ENCODE measurements at regions not wholly inside any gene's neighbourhood (a gene's known extent, or its start where the extent isn't known, plus 50 kb on each side); places are given as distances from the start of the nearest gene placed in this dataset.
A peak's percentile ranks its signal among the peaks of the same experiment; 100 is the strongest.

- DNase-seq (ENCODE audit: low read depth, low spot score), result no peak
These were observed 189.0 kb downstream of the VGLL3 start for GRCh38 chr3:86801921-86802320.

GRCh38 chr3:86801066-86801465, 189.9 kb downstream of the VGLL3 start:
- no peak for DNase-seq (ENCODE audit: low read depth, low spot score)
- in situ Hi-C loops (cut with HindIII; ENCODE audit: low pct_unique_long_range_greater_than_20kb, low sequenced_read_pairs), result no loop called here

More at GRCh38 chr3:86801921-86802320, 189.0 kb downstream of the VGLL3 start:
- in situ Hi-C loops (cut with HindIII; ENCODE audit: low pct_unique_long_range_greater_than_20kb, low sequenced_read_pairs), result no loop called here

GRCh38 chr3:86800116-86800515, 190.8 kb downstream of the VGLL3 start:
- DNase-seq (ENCODE audit: low read depth, low spot score), result no peak
- in situ Hi-C loops (cut with HindIII; ENCODE audit: low pct_unique_long_range_greater_than_20kb, low sequenced_read_pairs), result no loop called here

GRCh38 chr3:86797946-86798345, 193.0 kb downstream of the VGLL3 start:
- no peak for DNase-seq (ENCODE audit: low read depth, low spot score)
- in situ Hi-C loops (cut with HindIII; ENCODE audit: low pct_unique_long_range_greater_than_20kb, low sequenced_read_pairs), result no loop called here

- DNase-seq (ENCODE audit: low read depth, low spot score), result peak; percentile 8
- in situ Hi-C loops (cut with HindIII; ENCODE audit: low pct_unique_long_range_greater_than_20kb, low sequenced_read_pairs), result no loop called here
These were observed 196.4 kb downstream of the VGLL3 start for GRCh38 chr3:86794361-86795065.

- peak; percentile 94 for DNase-seq (ENCODE audit: low read depth, low spot score)
- in situ Hi-C loops (cut with HindIII; ENCODE audit: low pct_unique_long_range_greater_than_20kb, low sequenced_read_pairs), result no loop called here
These were observed 197.2 kb downstream of the VGLL3 start for GRCh38 chr3:86793786-86794185.

DNA sequence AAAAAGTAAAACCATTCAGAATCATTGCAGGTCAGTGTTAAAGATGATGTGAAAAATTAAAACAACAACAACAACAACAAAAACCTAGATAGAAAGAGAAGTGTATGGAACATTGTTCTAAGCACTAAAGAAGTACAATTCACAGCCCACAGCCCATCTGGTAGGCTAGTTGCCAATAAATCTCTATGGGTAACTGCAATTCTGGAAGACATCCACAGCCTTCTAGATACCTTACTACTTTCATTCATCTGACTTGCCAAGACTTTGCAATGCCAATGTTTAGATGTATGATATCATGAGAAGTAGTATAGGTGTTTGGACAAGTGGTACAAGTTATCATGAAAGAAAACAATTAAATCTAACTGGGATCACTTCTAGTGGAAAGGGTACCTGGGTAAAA, 198.6 kb downstream of the VGLL3 start:
- in situ Hi-C loops (cut with HindIII; ENCODE audit: low pct_unique_long_range_greater_than_20kb, low sequenced_read_pairs), result no loop called here
- DNase-seq (ENCODE audit: low read depth, low spot score), result no peak

- in situ Hi-C loops (cut with HindIII; ENCODE audit: low pct_unique_long_range_greater_than_20kb, low sequenced_read_pairs), result no loop called here
- no peak for DNase-seq (ENCODE audit: low read depth, low spot score)
These were observed 199.9 kb downstream of the VGLL3 start for GRCh38 chr3:86790884-86791549.

DNA sequence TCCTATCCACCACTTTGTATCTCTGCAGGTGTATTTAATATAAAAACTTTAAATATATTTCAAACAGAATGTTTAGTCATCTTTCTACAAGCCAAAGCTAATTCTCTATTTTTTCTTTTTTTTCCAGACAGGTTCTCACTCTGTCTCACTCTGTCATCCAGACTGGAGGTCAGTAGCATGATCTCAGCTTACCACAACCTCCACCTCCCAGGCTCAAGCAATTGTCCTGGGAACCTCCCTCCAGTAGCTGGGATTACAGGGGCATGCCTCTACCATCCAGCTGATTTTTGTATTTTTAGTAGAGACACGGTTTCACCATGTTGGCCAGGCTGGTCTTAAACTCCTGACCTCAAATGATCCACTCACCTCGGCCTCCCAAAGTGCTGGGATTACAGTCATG, 202.6 kb downstream of the VGLL3 start:
- in situ Hi-C loops (cut with HindIII; ENCODE audit: low pct_unique_long_range_greater_than_20kb, low sequenced_read_pairs), result no loop called here
- DNase-seq (ENCODE audit: low read depth, low spot score), result no peak

- peak; percentile 20 for DNase-seq (ENCODE audit: low read depth, low spot score)
- in situ Hi-C loops (cut with HindIII; ENCODE audit: low pct_unique_long_range_greater_than_20kb, low sequenced_read_pairs), result no loop called here
These were observed 203.9 kb downstream of the VGLL3 start for GRCh38 chr3:86787091-86787490.

- in situ Hi-C loops (cut with HindIII; ENCODE audit: low pct_unique_long_range_greater_than_20kb, low sequenced_read_pairs), result no loop called here
- peak; percentile 53 for DNase-seq (ENCODE audit: low read depth, low spot score)
These were observed 205.6 kb downstream of the VGLL3 start for GRCh38 chr3:86785386-86785785.

- no peak for DNase-seq (ENCODE audit: low read depth, low spot score)
- in situ Hi-C loops (cut with HindIII; ENCODE audit: low pct_unique_long_range_greater_than_20kb, low sequenced_read_pairs), result no loop called here
These were observed 208.1 kb downstream of the VGLL3 start for GRCh38 chr3:86782866-86783265.

GRCh38 chr3:86782286-86782685, 208.7 kb downstream of the VGLL3 start:
- no peak for DNase-seq (ENCODE audit: low read depth, low spot score)
- in situ Hi-C loops (cut with HindIII; ENCODE audit: low pct_unique_long_range_greater_than_20kb, low sequenced_read_pairs), result no loop called here

- in situ Hi-C loops (cut with HindIII; ENCODE audit: low pct_unique_long_range_greater_than_20kb, low sequenced_read_pairs), result no loop called here
- DNase-seq (ENCODE audit: low read depth, low spot score), result peak; percentile 63
These were observed 216.8 kb downstream of the VGLL3 start for GRCh38 chr3:86774082-86774691.

DNA sequence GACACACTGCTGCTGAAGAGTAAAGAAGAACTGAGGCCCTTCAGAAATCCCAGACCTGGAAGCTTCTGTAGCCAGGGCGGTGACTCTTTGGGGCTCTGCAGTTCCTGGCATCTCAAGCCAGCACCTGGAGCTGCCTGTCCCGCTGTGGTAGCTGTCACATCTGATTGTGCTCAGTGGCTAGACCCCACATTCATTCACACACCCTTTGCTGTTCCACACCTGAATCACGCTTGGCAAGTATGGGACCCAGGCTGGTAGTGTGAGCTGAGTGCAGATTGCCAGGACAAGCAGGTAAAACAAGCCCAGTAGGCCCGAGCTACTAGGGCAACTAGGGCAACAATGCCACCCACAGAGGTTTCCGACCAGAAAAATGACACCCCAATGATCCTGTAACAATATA, 218.2 kb downstream of the VGLL3 start:
- in situ Hi-C loops (cut with HindIII; ENCODE audit: low pct_unique_long_range_greater_than_20kb, low sequenced_read_pairs), result no loop called here

GRCh38 chr3:86771741-86772512, 219.0 kb downstream of the VGLL3 start:
- peak; percentile 33 for DNase-seq (ENCODE audit: low read depth, low spot score)
- in situ Hi-C loops (cut with HindIII; ENCODE audit: low pct_unique_long_range_greater_than_20kb, low sequenced_read_pairs), result no loop called here

More for the DNA sequence above, 218.2 kb downstream of the VGLL3 start:
- DNase-seq (ENCODE audit: low read depth, low spot score), result no peak

- in situ Hi-C loops (cut with HindIII; ENCODE audit: low pct_unique_long_range_greater_than_20kb, low sequenced_read_pairs), result no loop called here
- DNase-seq (ENCODE audit: low read depth, low spot score), result no peak
These were observed 224.6 kb downstream of the VGLL3 start for GRCh38 chr3:86766331-86766730.

All from SK-MEL-5 (cell line).